ENCODE measurements at regions not wholly inside any gene's neighbourhood (a gene's known extent, or its start where the extent isn't known, plus 50 kb on each side); places are given as distances from the start of the nearest gene placed in this dataset.
A peak's percentile ranks its signal among the peaks of the same experiment; 100 is the strongest.

GRCh38 chr10:9645404-9645803 lies 1372.3 kb upstream of the CELF2 start:
- Mint-ChIP-seq H3K27ac (no peak overlapping the region), H3K4me1 (no peaks in the 10 kb centered on the region)
- no peak for DNase-seq

DNA sequence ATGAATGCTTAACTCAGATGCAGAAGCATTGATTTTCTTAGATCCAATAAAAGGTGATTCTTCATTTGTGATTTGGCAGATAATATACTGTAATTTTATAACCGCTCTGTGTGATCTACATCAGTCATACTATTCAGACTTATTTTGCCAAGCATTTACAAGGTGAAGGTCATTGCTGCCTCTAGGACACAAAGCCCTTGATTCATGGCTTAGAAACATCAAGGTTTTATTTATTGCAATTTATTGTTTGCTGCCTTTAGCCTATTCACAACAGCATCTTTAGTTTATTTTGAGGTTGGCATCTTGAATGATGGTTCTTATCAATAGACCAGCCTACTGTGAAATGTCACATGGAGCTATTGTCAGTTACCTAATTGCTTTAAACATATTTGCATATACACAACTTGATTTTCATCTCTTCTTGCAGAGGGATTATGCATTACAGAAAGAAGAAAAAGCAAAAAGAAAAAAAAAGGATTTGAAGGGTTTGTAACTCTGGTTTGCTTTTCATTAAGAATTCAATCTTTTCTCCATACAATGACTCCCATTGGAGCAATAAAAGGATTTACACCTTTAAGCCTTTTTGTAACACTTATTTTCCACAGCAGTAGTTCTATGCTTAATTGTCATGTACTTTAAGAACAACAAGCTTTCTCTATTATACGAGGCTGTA lies 1371.6 kb upstream of the CELF2 start:
- Mint-ChIP-seq H3K36me3 (ENCODE audit: low read depth) (no peaks in the 10 kb centered on the region), H3K4me1 (no peaks in the 10 kb centered on the region), H3K9me3 (ENCODE audit: low read depth) (peaks cover 12% of the 10 kb centered on the region), H3K27ac (no peak overlapping the region), H3K4me3 (no peak overlapping the region), H3K27me3 (peaks cover 5% of the 10 kb centered on the region)
- no peak for DNase-seq
- ATAC-seq: no peak
- POLR2A ChIA-PET: no interaction called here
- intact Hi-C loops (cut with DNase I, micrococcal nuclease): no loop called here
- CTCF ChIA-PET: no interaction called here

More at GRCh38 chr10:9645404-9645803, 1372.3 kb upstream of the CELF2 start:
- CTCF ChIA-PET: no interaction called here
- H3K36me3 Mint-ChIP-seq (ENCODE audit: low read depth): no peaks in the 10 kb centered on the region
- no peak overlapping the region for H3K4me3 Mint-ChIP-seq
- intact Hi-C loops (cut with DNase I, micrococcal nuclease): no loop called here
- peaks cover 5% of the 10 kb centered on the region for H3K27me3 Mint-ChIP-seq
- POLR2A ChIA-PET: no interaction called here
- no peak for ATAC-seq
- peaks cover 12% of the 10 kb centered on the region for H3K9me3 Mint-ChIP-seq (ENCODE audit: low read depth)

DNA sequence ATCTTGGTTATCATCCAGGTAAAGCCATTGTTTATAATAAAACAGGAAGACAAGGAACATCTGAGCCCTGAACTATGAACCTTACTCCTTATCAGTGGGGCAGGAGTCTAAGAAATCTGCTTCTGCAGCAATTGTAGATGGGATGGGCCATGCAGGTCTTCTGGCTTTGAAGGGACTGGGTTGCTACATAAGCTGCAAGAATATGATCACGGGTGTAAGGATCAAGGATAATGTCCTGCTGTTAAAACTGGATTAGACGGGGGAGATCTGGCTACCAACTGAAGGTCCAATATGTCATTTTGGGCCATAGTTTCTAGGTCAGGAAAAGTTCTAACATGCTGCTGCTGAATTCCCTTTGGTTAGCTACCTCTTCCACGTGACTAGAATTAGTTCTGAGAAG lies 1363.4 kb upstream of the CELF2 start:
- DNase-seq (no peak), ATAC-seq (no peak)
- ChIA-PET POLR2A (no interaction called here), CTCF (no interaction called here)
- H3K27me3 Mint-ChIP-seq: peaks cover 2% of the 10 kb centered on the region
- intact Hi-C loops (cut with DNase I, micrococcal nuclease): no loop called here
- no peaks in the 10 kb centered on the region for H3K4me1 Mint-ChIP-seq
- H3K36me3 Mint-ChIP-seq (ENCODE audit: low read depth): no peaks in the 10 kb centered on the region
- H3K4me3 Mint-ChIP-seq: no peak overlapping the region
- no peak overlapping the region for H3K27ac Mint-ChIP-seq
- no peaks in the 10 kb centered on the region for H3K9me3 Mint-ChIP-seq (ENCODE audit: low read depth)

DNA sequence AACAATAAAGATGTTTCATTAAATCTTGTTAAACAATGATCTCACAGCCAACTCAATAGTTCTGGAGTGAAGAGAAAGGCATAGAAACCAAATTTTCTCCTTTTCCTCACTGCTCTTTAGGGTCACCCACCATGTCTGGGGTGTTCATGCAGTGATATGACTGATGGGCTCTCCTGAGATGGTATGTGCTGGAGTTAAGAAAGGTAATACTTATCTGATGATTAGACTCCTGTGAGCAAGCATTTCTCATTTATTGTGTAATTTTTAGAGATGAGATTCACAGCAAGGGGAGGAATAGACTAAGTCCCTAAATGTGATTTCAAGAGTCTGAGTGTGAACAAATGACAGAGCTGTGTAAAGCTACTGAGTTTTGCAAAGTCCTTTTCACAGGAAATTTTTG lies 1361.3 kb upstream of the CELF2 start:
- Mint-ChIP-seq H3K4me1 (no peaks in the 10 kb centered on the region), H3K9me3 (ENCODE audit: low read depth) (no peaks in the 10 kb centered on the region), H3K27ac (no peak overlapping the region), H3K27me3 (peaks cover 2% of the 10 kb centered on the region), H3K4me3 (no peak overlapping the region), H3K36me3 (ENCODE audit: low read depth) (no peaks in the 10 kb centered on the region)
- ATAC-seq (no peak), DNase-seq (no peak)
- intact Hi-C loops (cut with DNase I, micrococcal nuclease): no loop called here
- CTCF ChIA-PET: no interaction called here
- POLR2A ChIA-PET: no interaction called here

DNA sequence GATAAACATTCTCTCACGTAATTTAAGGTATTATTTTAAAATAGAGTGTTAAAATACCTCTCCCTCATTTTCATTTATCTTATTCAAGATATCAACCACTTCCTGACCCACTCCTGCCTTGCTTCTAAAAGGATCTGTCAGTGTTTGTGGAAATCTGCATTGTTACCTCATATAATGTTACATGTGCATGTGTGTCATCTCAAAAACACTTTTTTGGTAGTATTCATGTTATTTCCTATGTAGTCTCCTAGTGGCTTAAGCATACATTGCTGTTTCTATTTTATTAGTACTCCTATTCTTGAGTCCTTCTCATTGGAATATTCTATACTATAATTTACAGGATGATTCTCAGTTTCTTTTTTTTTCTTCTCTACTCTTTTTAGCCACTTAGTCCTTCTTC lies 1360.7 kb upstream of the CELF2 start:
- Mint-ChIP-seq H3K4me3 (no peak overlapping the region), H3K9me3 (ENCODE audit: low read depth) (no peaks in the 10 kb centered on the region), H3K27ac (no peak overlapping the region), H3K36me3 (ENCODE audit: low read depth) (no peaks in the 10 kb centered on the region), H3K4me1 (no peaks in the 10 kb centered on the region), H3K27me3 (peaks cover 2% of the 10 kb centered on the region)
- POLR2A ChIA-PET: no interaction called here
- no peak for ATAC-seq
- intact Hi-C loops (cut with DNase I, micrococcal nuclease): no loop called here
- CTCF ChIA-PET: no interaction called here
- no peak for DNase-seq

DNA sequence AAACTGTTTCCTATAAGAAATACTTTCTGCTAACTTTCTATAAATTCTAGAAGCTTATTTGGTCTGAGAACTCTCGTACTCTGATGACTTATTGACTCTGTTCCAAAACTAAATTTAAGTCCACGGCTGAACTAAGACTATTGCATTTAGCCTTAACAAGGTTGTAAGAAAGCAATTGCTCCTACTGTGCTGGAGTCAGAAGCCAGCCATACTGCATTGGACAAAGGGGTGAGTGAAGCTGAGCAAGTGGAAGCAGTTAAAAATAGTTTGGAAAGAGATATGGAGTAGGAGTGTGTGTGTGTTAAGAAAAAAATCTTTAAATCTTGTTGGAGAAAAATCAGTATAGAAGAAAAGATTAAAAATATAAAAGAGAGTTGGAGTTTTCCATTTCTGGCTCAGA lies 1360.1 kb upstream of the CELF2 start:
- ChIA-PET POLR2A (no interaction called here), CTCF (no interaction called here)
- Mint-ChIP-seq H3K4me1 (no peaks in the 10 kb centered on the region), H3K27ac (no peak overlapping the region), H3K9me3 (ENCODE audit: low read depth) (no peaks in the 10 kb centered on the region), H3K36me3 (ENCODE audit: low read depth) (no peaks in the 10 kb centered on the region), H3K27me3 (no peaks in the 10 kb centered on the region), H3K4me3 (no peak overlapping the region)
- intact Hi-C loops (cut with DNase I, micrococcal nuclease): no loop called here
- ATAC-seq (no peak), DNase-seq (no peak)

DNA sequence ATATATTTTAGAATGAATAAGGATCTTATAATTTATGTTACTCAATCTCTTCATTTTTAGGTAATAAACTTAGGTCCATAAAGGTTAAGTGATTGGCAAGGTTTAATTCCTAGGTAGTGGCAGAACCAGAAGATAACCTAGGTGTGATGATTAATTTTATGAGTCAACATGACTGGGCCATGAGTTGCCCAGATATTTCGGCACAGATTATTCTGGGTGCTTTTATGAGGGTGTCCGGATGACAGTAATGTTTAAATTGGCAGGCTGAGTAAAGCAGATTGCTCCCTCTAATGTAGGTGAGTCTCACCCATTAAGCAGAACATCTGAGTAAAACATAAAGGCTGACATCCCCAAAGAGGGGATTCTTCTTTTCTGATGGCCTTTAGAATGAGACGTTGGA lies 1349.3 kb upstream of the CELF2 start:
- H3K9me3 Mint-ChIP-seq (ENCODE audit: low read depth): no peaks in the 10 kb centered on the region
- H3K4me3 Mint-ChIP-seq: no peak overlapping the region
- H3K27me3 Mint-ChIP-seq: peaks cover 9% of the 10 kb centered on the region
- DNase-seq (no peak), ATAC-seq (no peak)
- CTCF ChIA-PET: no interaction called here
- POLR2A ChIA-PET: no interaction called here
- no peak overlapping the region for H3K27ac Mint-ChIP-seq
- H3K4me1 Mint-ChIP-seq: no peaks in the 10 kb centered on the region
- no peaks in the 10 kb centered on the region for H3K36me3 Mint-ChIP-seq (ENCODE audit: low read depth)
- intact Hi-C loops (cut with DNase I, micrococcal nuclease): no loop called here

DNA sequence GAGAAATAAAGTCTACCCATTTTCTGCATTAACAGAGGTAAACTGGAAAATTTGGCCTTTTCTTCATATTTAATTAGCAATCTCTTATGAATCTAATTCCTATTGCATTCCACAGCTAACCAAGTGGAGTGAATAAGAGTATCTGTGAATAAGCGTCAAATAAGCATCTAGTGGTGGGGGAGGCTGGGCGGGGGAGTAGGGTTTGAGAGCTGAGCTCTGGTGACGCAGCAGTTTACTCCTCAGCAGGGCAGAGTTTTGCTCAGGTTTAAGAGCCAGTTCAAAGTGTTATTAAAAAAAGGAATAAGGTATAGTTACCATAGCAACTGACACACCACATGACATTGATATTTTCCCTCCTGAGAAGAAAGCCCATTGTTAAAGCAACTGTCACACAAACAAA lies 1346.8 kb upstream of the CELF2 start:
- no peaks in the 10 kb centered on the region for H3K4me1 Mint-ChIP-seq
- H3K27me3 Mint-ChIP-seq: peaks cover 8% of the 10 kb centered on the region
- H3K4me3 Mint-ChIP-seq: no peak overlapping the region
- H3K27ac Mint-ChIP-seq: no peak overlapping the region
- no peaks in the 10 kb centered on the region for H3K9me3 Mint-ChIP-seq (ENCODE audit: low read depth)
- ChIA-PET POLR2A (no interaction called here), CTCF (no interaction called here)
- DNase-seq (no peak), ATAC-seq (no peak)
- no peaks in the 10 kb centered on the region for H3K36me3 Mint-ChIP-seq (ENCODE audit: low read depth)
- intact Hi-C loops (cut with DNase I, micrococcal nuclease): no loop called here

DNA sequence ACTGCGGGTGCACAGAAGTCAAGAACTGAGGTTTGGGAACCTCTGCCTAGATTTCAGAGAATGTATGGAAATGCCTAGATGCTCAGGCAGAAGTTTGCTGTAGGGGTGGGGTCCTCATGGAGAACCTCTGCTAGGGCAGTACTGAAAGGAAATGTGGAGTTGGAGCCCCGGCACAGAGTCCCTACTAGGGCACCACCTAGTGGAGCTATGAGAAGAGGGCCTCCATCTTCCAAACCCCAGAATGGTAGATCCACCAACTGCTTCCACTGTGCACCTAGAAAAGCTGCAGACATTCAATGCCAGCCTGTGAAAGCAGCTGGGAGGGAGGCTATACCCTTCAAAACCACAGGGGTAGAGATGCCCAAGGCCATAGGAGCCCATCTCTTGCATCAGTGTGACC lies 1336.0 kb upstream of the CELF2 start:
- CTCF ChIA-PET: interaction anchor here (0.7 to 1.4 kb wide), 2 partner anchors 249 to 338 kb away, joined by 3 to 4 read pairs; no protein-coding TSS in a partner anchor
- no peak for ATAC-seq
- no peak overlapping the region for H3K27ac Mint-ChIP-seq
- no peak overlapping the region for H3K4me3 Mint-ChIP-seq
- H3K4me1 Mint-ChIP-seq: no peaks in the 10 kb centered on the region
- H3K27me3 Mint-ChIP-seq: no peaks in the 10 kb centered on the region
- POLR2A ChIA-PET: no interaction called here
- peaks cover 4% of the 10 kb centered on the region for H3K9me3 Mint-ChIP-seq (ENCODE audit: low read depth)
- intact Hi-C loops (cut with DNase I, micrococcal nuclease): loop anchor here in 1 of 2 experiments (5.0 kb wide), 1 partner anchor 339 kb away; no protein-coding TSS in a partner anchor
- H3K36me3 Mint-ChIP-seq (ENCODE audit: low read depth): no peaks in the 10 kb centered on the region
- peak; percentile 7 for DNase-seq

DNA sequence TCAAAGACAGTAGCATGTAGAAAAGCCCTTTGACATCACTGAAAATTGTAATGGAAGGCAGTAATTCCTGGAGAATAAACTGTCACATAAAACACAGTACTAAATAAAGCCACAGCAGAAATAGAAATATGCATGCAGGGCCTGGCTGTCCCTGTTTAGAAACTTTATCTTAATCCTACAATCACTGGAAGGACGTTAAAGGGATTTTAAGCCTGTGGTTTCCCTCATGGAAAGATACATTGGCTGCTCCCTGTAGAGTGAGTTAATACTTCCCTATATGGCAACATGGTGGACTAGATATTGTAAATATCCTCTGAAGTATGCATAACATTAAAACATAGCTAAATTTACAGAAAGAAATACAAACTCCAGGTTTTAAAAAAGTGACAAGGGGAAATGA lies 1334.9 kb upstream of the CELF2 start:
- Mint-ChIP-seq H3K4me3 (no peak overlapping the region), H3K9me3 (ENCODE audit: low read depth) (peaks cover 4% of the 10 kb centered on the region), H3K4me1 (no peaks in the 10 kb centered on the region), H3K27me3 (no peaks in the 10 kb centered on the region), H3K27ac (no peak overlapping the region), H3K36me3 (ENCODE audit: low read depth) (no peaks in the 10 kb centered on the region)
- ChIA-PET CTCF (no interaction called here), POLR2A (no interaction called here)
- ATAC-seq (no peak), DNase-seq (no peak)
- intact Hi-C loops (cut with DNase I, micrococcal nuclease): loop anchor here in 1 of 2 experiments (5.0 kb wide), 1 partner anchor 341 kb away; no protein-coding TSS in a partner anchor

- Mint-ChIP-seq H3K27ac (no peak overlapping the region), H3K27me3 (no peaks in the 10 kb centered on the region), H3K4me3 (no peak overlapping the region), H3K4me1 (no peaks in the 10 kb centered on the region), H3K36me3 (ENCODE audit: low read depth) (no peaks in the 10 kb centered on the region), H3K9me3 (ENCODE audit: low read depth) (peaks cover 4% of the 10 kb centered on the region)
- DNase-seq (no peak), ATAC-seq (no peak)
- ChIA-PET POLR2A (no interaction called here), CTCF (no interaction called here)
- intact Hi-C loops (cut with DNase I, micrococcal nuclease): loop anchor here in 1 of 2 experiments (5.0 kb wide), 1 partner anchor 342 kb away; no protein-coding TSS in a partner anchor
These were observed 1333.5 kb upstream of the CELF2 start for GRCh38 chr10:9684186-9684585.

- no peak for ATAC-seq
- Mint-ChIP-seq H3K9me3 (ENCODE audit: low read depth) (no peaks in the 10 kb centered on the region), H3K27me3 (no peaks in the 10 kb centered on the region), H3K27ac (no peak overlapping the region), H3K4me3 (no peak overlapping the region), H3K4me1 (no peaks in the 10 kb centered on the region), H3K36me3 (ENCODE audit: low read depth) (no peaks in the 10 kb centered on the region)
- no peak for DNase-seq
- CTCF ChIA-PET: interaction anchor here (0.7 kb wide), 1 partner anchor 262 kb away, joined by 3 read pairs; no protein-coding TSS in a partner anchor
- POLR2A ChIA-PET: no interaction called here
- intact Hi-C loops (cut with DNase I, micrococcal nuclease): no loop called here
These were observed 1332.1 kb upstream of the CELF2 start for GRCh38 chr10:9685596-9685995.

GRCh38 chr10:9688711-9689110 lies 1329.0 kb upstream of the CELF2 start:
- Mint-ChIP-seq H3K27ac (no peak overlapping the region), H3K27me3 (peaks cover 3% of the 10 kb centered on the region), H3K4me1 (no peaks in the 10 kb centered on the region), H3K36me3 (ENCODE audit: low read depth) (no peaks in the 10 kb centered on the region), H3K4me3 (no peak overlapping the region), H3K9me3 (ENCODE audit: low read depth) (no peaks in the 10 kb centered on the region)
- intact Hi-C loops (cut with DNase I, micrococcal nuclease): no loop called here
- ChIA-PET POLR2A (no interaction called here), CTCF (no interaction called here)
- DNase-seq: no peak
- ATAC-seq: no peak
